GF-D8 (cell line): ENCODE measurements at regions not wholly inside any gene's neighbourhood (a gene's known extent, or its start where the extent isn't known, plus 50 kb on each side); places are given as distances from the start of the nearest gene placed in this dataset.
"Not testable (repeated sequence)": the region's sequence is repeated elsewhere in the genome, so short reads cannot be mapped to it uniquely, and the experiment has no call there.

Experiments used
- DNase-seq: peaks from one replicate; lab custom pipeline; 2025; lab: John Stamatoyannopoulos, UW

- DNase-seq = no peak
These were observed 213.0 kb downstream of the NKX6-1 start for GRCh38 chr4:84286048-84286447.

- DNase-seq = no peak
These were observed 219.4 kb downstream of the NKX6-1 start for GRCh38 chr4:84279678-84280077.

DNA sequence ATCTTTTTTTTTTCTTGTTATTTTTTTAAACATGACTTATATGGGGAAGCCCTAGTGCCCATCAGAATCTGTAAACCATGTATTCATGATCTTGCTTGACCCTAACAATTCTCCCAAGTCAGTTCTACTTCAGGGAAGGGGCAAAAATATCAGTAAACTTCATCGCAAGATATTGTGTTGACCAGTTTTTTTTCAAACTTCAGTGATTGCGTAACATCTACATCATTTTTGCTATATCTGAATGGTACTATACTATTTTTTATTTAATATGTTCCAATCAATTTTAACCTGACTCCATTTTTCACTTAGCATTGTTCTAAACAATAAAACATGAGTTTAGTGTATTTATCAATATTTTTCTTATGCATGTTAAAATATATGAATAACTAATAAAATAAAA is 221.2 kb downstream of the NKX6-1 start:
- DNase-seq = no peak

DNA sequence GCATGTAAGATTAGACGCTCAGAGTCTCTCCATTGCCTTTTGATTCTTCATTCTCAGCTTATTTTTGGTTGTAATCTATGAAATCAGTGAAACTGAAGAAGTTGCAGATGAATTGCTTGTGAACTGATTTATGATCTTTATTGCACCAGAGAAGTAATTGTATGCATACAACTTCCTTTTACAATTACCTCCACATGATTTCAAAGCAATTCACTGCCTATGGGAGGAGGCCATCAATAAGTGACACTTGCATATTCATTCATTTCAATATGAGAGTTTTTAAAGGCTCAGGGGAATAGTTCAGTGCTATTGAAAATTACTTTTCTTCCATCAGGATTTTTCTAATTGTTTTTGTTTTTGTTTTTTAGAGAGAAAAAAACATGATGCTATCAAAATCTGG is 222.3 kb downstream of the NKX6-1 start:
- no peak for DNase-seq

GRCh38 chr4:84269536-84270044 is 229.5 kb downstream of the NKX6-1 start:
- DNase-seq = no peak

GRCh38 chr4:84264652-84265051 is 234.4 kb downstream of the NKX6-1 start:
- DNase-seq = no peak

- DNase-seq = no peak
These were observed 235.7 kb downstream of the NKX6-1 start for GRCh38 chr4:84263415-84263814.

DNA sequence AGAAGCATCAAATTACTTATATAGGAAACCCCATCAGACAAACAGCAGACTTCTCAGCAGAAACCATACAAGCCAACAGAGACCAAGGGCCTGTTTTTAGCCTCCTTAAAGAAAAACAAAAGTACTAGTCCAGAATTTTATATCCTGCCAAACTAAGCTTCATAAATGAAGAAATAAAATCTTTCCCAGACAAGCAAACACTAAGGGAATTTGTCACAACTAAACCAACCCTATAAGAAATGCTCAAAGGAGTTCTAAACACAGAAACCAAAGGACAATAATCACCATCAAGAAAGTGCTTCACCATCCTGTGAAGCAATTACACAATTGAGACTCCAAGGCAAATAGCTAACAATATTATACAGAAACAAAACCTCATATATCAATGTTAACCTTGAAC is 238.6 kb downstream of the NKX6-1 start:
- no peak for DNase-seq

GRCh38 chr4:84258905-84259830 is 239.9 kb downstream of the NKX6-1 start:
- no peak for DNase-seq

GRCh38 chr4:84254537-84254936 is 244.6 kb downstream of the NKX6-1 start:
- no peak for DNase-seq

DNA sequence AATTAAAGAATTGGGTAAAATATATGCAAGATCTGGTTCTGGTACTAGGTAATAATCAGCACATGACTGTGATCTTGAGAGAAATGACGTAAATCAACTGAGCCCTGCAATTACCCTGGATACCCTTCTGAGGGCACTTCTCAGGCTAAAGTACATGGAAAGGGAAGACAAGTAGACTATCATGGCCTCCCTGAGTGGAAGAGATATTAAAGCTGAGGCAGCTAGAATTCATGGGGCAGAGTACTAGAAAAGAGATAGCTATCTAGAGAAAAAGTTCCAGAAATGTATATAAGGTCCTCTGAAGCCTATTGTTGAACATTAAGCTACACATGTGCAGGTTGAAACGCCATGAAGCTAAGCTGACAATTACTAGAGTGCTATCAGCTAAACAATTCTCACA is 249.6 kb downstream of the NKX6-1 start:
- no peak for DNase-seq

DNA sequence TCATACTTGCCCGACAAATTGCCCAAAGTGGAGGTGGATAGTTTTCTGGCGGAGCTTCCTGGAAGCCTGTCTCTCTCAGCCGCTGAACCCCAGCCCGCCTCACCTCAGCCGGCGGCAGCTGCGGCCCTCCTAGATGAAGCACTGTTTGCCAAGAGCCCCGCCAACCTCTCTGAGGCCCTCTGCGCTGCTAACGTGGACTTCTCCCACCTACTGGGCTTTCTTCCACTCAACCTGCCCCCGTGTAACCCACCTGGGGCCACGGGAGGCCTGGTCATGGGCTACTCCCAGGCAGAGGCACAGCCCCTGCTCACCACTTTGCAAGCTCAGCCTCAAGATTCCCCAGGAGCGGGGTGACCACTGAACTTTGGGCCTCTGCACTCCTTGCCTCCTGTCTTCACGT is 254.1 kb downstream of the NKX6-1 start:
- DNase-seq = not testable (repeated sequence)

DNA sequence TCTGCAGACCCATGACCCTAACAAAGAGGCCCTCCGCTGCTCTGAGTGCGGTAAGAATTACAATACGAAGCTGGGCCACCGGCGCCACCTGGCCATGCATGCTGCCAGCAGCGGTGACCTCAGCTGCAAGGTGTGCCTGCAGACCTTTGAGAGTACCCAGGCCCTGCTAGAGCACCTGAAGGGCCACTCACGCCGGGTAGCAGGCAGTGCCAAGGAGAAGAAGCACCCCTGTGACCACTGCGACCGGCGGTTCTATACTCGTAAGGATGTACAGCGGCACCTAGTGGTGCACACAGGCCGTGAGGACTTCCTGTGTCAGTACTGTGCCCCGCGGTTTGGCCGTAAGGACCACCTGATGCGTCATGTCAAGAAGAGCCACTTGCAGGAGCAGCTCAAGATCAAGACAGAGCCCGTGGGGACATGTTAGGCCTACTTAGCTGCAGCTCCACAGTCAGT is 254.7 kb downstream of the NKX6-1 start:
- DNase-seq = not testable (repeated sequence)

DNA sequence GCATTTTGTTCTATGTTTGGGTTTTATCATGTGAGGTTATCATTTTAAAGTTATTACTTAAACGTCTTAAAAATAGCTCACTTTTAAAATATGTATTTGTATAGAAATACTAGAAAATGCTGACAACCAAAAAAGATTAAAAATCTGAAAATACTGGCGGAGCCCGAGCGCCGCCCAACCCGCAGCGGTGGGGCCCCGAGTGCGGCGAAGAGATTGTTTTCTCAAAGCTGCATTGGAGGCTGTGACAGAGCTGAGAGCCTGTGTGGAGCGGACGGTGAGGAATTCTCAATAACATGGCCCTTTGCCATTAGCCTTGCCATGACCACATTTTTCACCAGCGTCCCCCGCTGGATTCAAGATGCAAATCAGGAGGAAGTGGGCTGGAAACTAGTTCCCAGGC is 255.4 kb downstream of the NKX6-1 start:
- no peak for DNase-seq

GRCh38 chr4:84239278-84239845 is 259.7 kb downstream of the NKX6-1 start:
- no peak for DNase-seq

DNA sequence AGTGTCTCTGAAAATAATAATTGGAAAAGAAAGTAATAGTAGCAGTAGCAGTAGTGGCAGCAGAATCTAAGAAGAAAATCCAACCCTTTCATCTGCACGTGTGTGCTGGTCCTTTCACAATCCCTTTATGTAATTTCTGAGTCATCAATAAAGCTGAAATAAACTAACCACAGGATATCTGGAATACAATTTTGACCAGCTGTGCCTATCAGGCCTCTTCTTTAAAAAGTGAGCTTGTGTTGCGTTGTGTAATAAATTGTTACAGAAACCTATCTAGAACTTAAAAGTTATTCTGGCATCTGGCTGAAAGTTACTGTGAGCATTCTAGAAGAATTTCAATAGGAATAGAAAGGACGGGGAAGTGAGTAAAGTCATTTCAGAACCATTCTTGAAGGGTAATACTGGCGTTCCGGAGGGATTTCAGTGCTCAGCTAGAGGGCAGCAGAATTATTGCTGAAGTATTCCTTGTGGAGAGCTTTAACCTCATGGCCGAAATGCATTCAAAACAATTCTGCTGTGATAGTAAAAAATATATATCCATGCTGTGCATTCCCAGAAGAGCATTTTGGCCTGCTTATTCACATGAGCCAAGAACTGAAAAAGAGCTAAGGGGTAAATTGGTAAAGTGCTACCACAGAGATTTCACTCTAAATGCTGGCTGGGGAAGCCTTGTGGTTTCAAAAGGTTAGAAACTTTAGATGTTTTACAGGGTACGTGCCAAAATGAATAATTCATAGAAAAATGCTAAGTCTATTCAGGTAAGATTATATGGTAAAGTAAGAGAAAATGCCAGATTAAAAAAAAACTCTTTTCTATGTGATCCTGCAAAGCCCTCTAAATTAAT is 260.6 kb downstream of the NKX6-1 start:
- DNase-seq = no peak

- DNase-seq = no peak
These were observed 262.1 kb downstream of the NKX6-1 start for GRCh38 chr4:84237008-84237407.

- DNase-seq = no peak
These were observed 263.8 kb downstream of the NKX6-1 start for GRCh38 chr4:84235126-84235944.

- no peak for DNase-seq
These were observed 266.6 kb downstream of the NKX6-1 start for GRCh38 chr4:84232309-84233095.

DNA sequence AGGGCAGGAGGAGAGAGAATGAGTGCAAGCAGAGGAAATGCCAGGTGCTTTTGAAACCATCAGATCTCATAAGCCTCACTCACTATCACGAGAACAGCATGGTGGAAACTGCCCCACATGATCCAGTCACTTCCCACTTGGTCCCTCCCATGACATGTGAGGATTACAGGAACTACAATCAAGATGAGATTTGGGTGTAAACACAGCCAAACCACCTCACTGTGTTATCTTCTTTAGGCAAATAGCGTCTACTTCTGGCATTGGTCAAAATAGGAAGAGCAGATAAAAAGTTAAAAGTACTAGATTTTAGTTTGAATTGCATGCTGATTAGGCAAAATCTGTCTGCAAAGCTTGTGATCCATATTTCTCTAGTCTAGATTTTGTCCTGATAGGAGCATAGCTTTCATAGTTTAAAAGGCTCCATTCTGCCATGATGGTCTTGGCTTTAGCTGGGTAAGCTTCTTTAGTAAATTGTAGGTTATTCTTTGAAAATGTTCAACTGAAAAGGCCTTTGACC is 267.5 kb downstream of the NKX6-1 start:
- DNase-seq = no peak
